CD14-positive monocyte (primary cell): ENCODE measurements at regions not wholly inside any gene's neighbourhood (a gene's known extent, or its start where the extent isn't known, plus 50 kb on each side); places are given as distances from the start of the nearest gene placed in this dataset.

Experiments
- DNase-seq, 3 donors: peaks; one replicate each; pipeline ENCODE4 v3.0.0-alpha.2; 2011 to 2022
- H2AFZ ChIP-seq: 2 replicates; pipeline ENCODE4 v1.6.0; 2012; ENCODE audit warnings: mild to moderate bottlenecking, low read depth, low read length, inconsistent platforms; ENCODE audit not compliant: insufficient read depth, poor library complexity, severe bottlenecking
- H3K27ac ChIP-seq, 2 donors: 1 replicate in 1 of 2; 2 replicates in 1 of 2; pipeline ENCODE4 v1.5.1; 2012 to 2013; ENCODE audit warnings: low read length in 2 of 2, control low read depth in 1 of 2, inconsistent platforms in 1 of 2, low read depth in 1 of 2, mild to moderate bottlenecking in 1 of 2
- H3K27me3 ChIP-seq, 2 donors: one replicate each; pipeline versions ENCODE4 v1.6.0 to v1.6.1; 2011 to 2013; ENCODE audit warnings: low read length in 2 of 2; ENCODE audit not compliant: control insufficient read depth in 2 of 2, insufficient read depth in 2 of 2
- H3K36me3 ChIP-seq, 2 donors: replicated peaks in 1 of 2; 1 replicate in 1 of 2; 2 replicates in 1 of 2; pipeline versions ENCODE4 v1.5.1 to v1.6.1; 2012 to 2013; ENCODE audit warnings: low read length in 2 of 2, control low read depth in 1 of 2, inconsistent platforms in 1 of 2, mild to moderate bottlenecking in 1 of 2; ENCODE audit not compliant: insufficient read depth in 2 of 2, control insufficient read depth in 1 of 2
- H3K4me1 ChIP-seq, 2 donors: 1 replicate in 1 of 2; 2 replicates in 1 of 2; pipeline versions ENCODE4 v1.5.1 to v1.6.1; 2012 to 2013; ENCODE audit warnings: low read length in 2 of 2, control low read depth in 1 of 2, inconsistent platforms in 1 of 2, mild to moderate bottlenecking in 1 of 2, moderate library complexity in 1 of 2; ENCODE audit not compliant: insufficient read depth in 2 of 2, control insufficient read depth in 1 of 2
- H3K4me2 ChIP-seq: replicated peaks from 2 replicates; pipeline ENCODE3; 2012; ENCODE audit warnings: low read length, moderate library complexity, mild to moderate bottlenecking; ENCODE audit not compliant: poor library complexity, severe bottlenecking; ENCODE audit errors: extremely low read depth
- H3K4me3 ChIP-seq, 3 experiments: fragments of 200-600 bp in 1 of 3; sonication (generic) in 1 of 3; replicated peaks in 1 of 3; 1 replicate in 2 of 3; 2 replicates in 1 of 3; pipeline ENCODE4 v1.5.1; 2011 to 2013; ENCODE audit warnings: low read length in 3 of 3, mild to moderate bottlenecking in 3 of 3, control low read depth in 2 of 3, low read depth in 2 of 3, inconsistent platforms in 1 of 3, moderate library complexity in 1 of 3
- H3K79me2 ChIP-seq: 2 replicates; pipeline ENCODE4 v1.6.0; 2012; ENCODE audit warnings: mild to moderate bottlenecking, control low read depth, inconsistent platforms, low read length, moderate library complexity; ENCODE audit not compliant: insufficient read depth
- H3K9ac ChIP-seq: 2 replicates; pipeline ENCODE4 v1.6.0; 2017; ENCODE audit warnings: low read length, mild to moderate bottlenecking; ENCODE audit not compliant: insufficient read depth, poor library complexity, severe bottlenecking
- H3K9me3 ChIP-seq, 2 donors: replicated peaks in 1 of 2; 1 replicate in 1 of 2; 2 replicates in 1 of 2; pipeline versions ENCODE4 v1.5.1 to v1.6.1; 2012 to 2013; ENCODE audit warnings: low read length in 2 of 2, control low read depth in 1 of 2; ENCODE audit not compliant: control insufficient read depth in 1 of 2, insufficient read depth in 1 of 2
- H4K20me1 ChIP-seq: 2 replicates; pipeline ENCODE4 v1.6.0; 2012; ENCODE audit warnings: mild to moderate bottlenecking, low read length, control low read depth, moderate library complexity; ENCODE audit not compliant: insufficient read depth
- H3K27ac Mint-ChIP-seq, 7 donors: one replicate each; pipeline ENCODE4 v1.8.0; 2020; ENCODE audit warnings: mild to moderate bottlenecking in 7 of 7, mixed read lengths in 7 of 7, moderate library complexity in 6 of 7, inconsistent platforms in 2 of 7
- H3K27me3 Mint-ChIP-seq, 3 donors: one replicate each; pipeline ENCODE4 v1.8.0; 2021 to 2022; ENCODE audit warnings: low read depth in 3 of 3, mild to moderate bottlenecking in 3 of 3, mixed read lengths in 3 of 3, moderate library complexity in 3 of 3, inconsistent platforms in 1 of 3
- H3K36me3 Mint-ChIP-seq, 2 donors: one replicate each; pipeline ENCODE4 v1.8.0; 2020; ENCODE audit warnings: mixed read lengths in 2 of 2, inconsistent platforms in 1 of 2, mild to moderate bottlenecking in 1 of 2
- H3K4me1 Mint-ChIP-seq: one replicate; pipeline ENCODE4 v1.8.0; 2020; ENCODE audit warnings: mild to moderate bottlenecking, mixed read lengths
- H3K4me3 Mint-ChIP-seq, 2 donors: one replicate each; pipeline ENCODE4 v1.8.0; 2020; ENCODE audit warnings: mild to moderate bottlenecking in 2 of 2, mixed read lengths in 2 of 2, moderate library complexity in 1 of 2
- H3K9me3 Mint-ChIP-seq, 7 donors: one replicate each; pipeline ENCODE4 v1.8.0; 2020 to 2022; ENCODE audit warnings: mixed read lengths in 7 of 7, mild to moderate bottlenecking in 6 of 7, moderate library complexity in 6 of 7, inconsistent platforms in 2 of 7
- WGBS: methylation state at CpG from one replicate; pipeline ENCODE4 v1.1.5; 2013; ENCODE audit warnings: missing lambda C conversion rate; ENCODE audit not compliant: insufficient coverage; 5-methylcytosine and 5-hydroxymethylcytosine counted together
- intact Hi-C, 2 donors: fragments of 100-400 bp; cut with micrococcal nuclease; formaldehyde crosslinking; loops; one replicate each; pipeline versions ENCODE4 v1.15.0 to v1.15.1; 2023
- TF ChIP-seq, protein P1 (sequence below): fragments of 200-600 bp; IDR thresholded peaks from one replicate; pipeline ENCODE4 v1.8.0; 2022; ENCODE audit warnings: antibody characterized with exemption, mild to moderate bottlenecking

GRCh38 chr1:164272156-164272555, 286.8 kb upstream of the PBX1 start:
- no peak overlapping the region for H3K9ac ChIP-seq
- Mint-ChIP-seq H3K36me3 (no peaks in the 10 kb centered on the region), H3K27me3 (no peaks in the 10 kb centered on the region), H3K4me3 (no peak overlapping the region), H3K4me1 (no peaks in the 10 kb centered on the region), H3K9me3 (peaks cover 0 to 10% (median 6%) of the 10 kb centered on the region in 7 donors), H3K27ac (no peak overlapping the region)
- TF ChIP-seq, protein P1, sequence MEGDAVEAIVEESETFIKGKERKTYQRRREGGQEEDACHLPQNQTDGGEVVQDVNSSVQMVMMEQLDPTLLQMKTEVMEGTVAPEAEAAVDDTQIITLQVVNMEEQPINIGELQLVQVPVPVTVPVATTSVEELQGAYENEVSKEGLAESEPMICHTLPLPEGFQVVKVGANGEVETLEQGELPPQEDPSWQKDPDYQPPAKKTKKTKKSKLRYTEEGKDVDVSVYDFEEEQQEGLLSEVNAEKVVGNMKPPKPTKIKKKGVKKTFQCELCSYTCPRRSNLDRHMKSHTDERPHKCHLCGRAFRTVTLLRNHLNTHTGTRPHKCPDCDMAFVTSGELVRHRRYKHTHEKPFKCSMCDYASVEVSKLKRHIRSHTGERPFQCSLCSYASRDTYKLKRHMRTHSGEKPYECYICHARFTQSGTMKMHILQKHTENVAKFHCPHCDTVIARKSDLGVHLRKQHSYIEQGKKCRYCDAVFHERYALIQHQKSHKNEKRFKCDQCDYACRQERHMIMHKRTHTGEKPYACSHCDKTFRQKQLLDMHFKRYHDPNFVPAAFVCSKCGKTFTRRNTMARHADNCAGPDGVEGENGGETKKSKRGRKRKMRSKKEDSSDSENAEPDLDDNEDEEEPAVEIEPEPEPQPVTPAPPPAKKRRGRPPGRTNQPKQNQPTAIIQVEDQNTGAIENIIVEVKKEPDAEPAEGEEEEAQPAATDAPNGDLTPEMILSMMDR = no peak
- H3K4me2 ChIP-seq = no peak overlapping the region
- no peak overlapping the region for H3K4me3 ChIP-seq
- DNase-seq = no peak
- H2AFZ ChIP-seq = no peak overlapping the region
- H3K27me3 ChIP-seq = no peaks in the 10 kb centered on the region
- H3K9me3 ChIP-seq = peaks cover 0 to 26% of the 10 kb centered on the region in 2 donors
- intact Hi-C loops = no loop called here
- no peaks in the 10 kb centered on the region for H3K79me2 ChIP-seq
- no peak overlapping the region for H3K27ac ChIP-seq
- no peaks in the 10 kb centered on the region for H3K4me1 ChIP-seq
- H3K36me3 ChIP-seq = no peaks in the 10 kb centered on the region
- no peaks in the 10 kb centered on the region for H4K20me1 ChIP-seq

GRCh38 chr1:164296172-164296571, 262.8 kb upstream of the PBX1 start:
- no peaks in the 10 kb centered on the region for H3K4me1 Mint-ChIP-seq
- no peaks in the 10 kb centered on the region for H3K4me1 ChIP-seq
- H3K36me3 Mint-ChIP-seq = no peaks in the 10 kb centered on the region
- no peaks in the 10 kb centered on the region for H3K27me3 Mint-ChIP-seq
- H2AFZ ChIP-seq = no peak overlapping the region
- no peak overlapping the region for H3K27ac Mint-ChIP-seq
- no peaks in the 10 kb centered on the region for H4K20me1 ChIP-seq
- no peak for DNase-seq
- no peaks in the 10 kb centered on the region for H3K27me3 ChIP-seq
- peaks cover 0 to 4% of the 10 kb centered on the region in 2 donors for H3K9me3 ChIP-seq
- no CpG with 5 or more reads among the region's 7 CpGs for WGBS
- no peak overlapping the region for H3K4me3 Mint-ChIP-seq
- H3K27ac ChIP-seq = no peak overlapping the region
- peaks cover 0 to 6% (median 2%) of the 10 kb centered on the region in 7 donors for H3K9me3 Mint-ChIP-seq
- no peaks in the 10 kb centered on the region for H3K36me3 ChIP-seq
- TF ChIP-seq, protein P1 = no peak
- H3K9ac ChIP-seq = no peak overlapping the region
- no peak overlapping the region for H3K4me2 ChIP-seq
- no peak overlapping the region for H3K4me3 ChIP-seq
- intact Hi-C loops = no loop called here
- H3K79me2 ChIP-seq = no peaks in the 10 kb centered on the region
